Endothelial cell of umbilical vein (primary cell): ENCODE measurements at regions not wholly inside any gene's neighbourhood (a gene's known extent, or its start where the extent isn't known, plus 50 kb on each side); places are given as distances from the start of the nearest gene placed in this dataset.

ENCODE experiments used
- BruUV-seq: library from RNA; stranded (reverse); fragments of 400-500 nt; replicated peaks from 2 replicates; lab custom pipeline; 2021; lab: Mats Ljungman, UMichigan
- CTCF ChIA-PET: fragments of 300-600, 350-600 bp; sonication (Branson Sonifier 250); formaldehyde crosslinking; loops from one replicate; lab custom pipeline; 2021; ENCODE audit warnings: antibody characterized with exemption, inconsistent platforms; lab: Charles Lee
- POLR2A ChIA-PET: fragments of 300-600, 350-600 bp; sonication (Branson Sonifier 250); formaldehyde crosslinking; loops from one replicate; lab custom pipeline; 2021; ENCODE audit warnings: antibody characterized with exemption, inconsistent platforms; lab: Charles Lee
- DNase-seq: peaks from one replicate; pipeline ENCODE4 v3.0.0-alpha.2; 2011; ENCODE audit warnings: low read depth, low spot score
- FAIRE-seq: peaks from 2 replicates; lab custom pipeline; 2011; peaks lifted over from hg19 to GRCh38; lab: Jason Lieb, UNC
- H2AFZ ChIP-seq: 2 replicates; pipeline ENCODE4 v1.6.0; 2012; ENCODE audit warnings: low read depth, low read length, control low read depth, inconsistent platforms
- H3K27ac ChIP-seq: 2 replicates; pipeline ENCODE4 v1.5.1; 2011; ENCODE audit warnings: low read depth, mild to moderate bottlenecking, control low read depth, low read length, moderate library complexity; ENCODE audit not compliant: insufficient read depth
- H3K27me3 ChIP-seq, 2 experiments: 2 replicates each; pipeline versions ENCODE4 v1.6.0 to v1.6.1; 2011; ENCODE audit warnings: low read length in 2 of 2, mixed read lengths in 1 of 2; ENCODE audit not compliant: control insufficient read depth in 2 of 2, insufficient read depth in 2 of 2
- H3K36me3 ChIP-seq, 2 experiments: 2 replicates in 1 of 2; 3 replicates in 1 of 2; pipeline ENCODE4 v1.5.1; 2011; ENCODE audit warnings: low read length in 2 of 2, mild to moderate bottlenecking in 1 of 2, moderate library complexity in 1 of 2; ENCODE audit not compliant: control insufficient read depth in 2 of 2, insufficient read depth in 2 of 2; ENCODE audit errors: extremely low read depth in 1 of 2
- H3K4me1 ChIP-seq: 3 replicates; pipeline ENCODE4 v1.5.1; 2011; ENCODE audit warnings: mild to moderate bottlenecking, low read length; ENCODE audit not compliant: control insufficient read depth, insufficient read depth; ENCODE audit errors: extremely low read depth
- H3K4me2 ChIP-seq: 2 replicates; pipeline ENCODE4 v1.6.1; 2011; ENCODE audit warnings: low read length, control low read depth, mixed read lengths; ENCODE audit not compliant: insufficient read depth
- H3K4me3 ChIP-seq, 3 experiments: fragments of 200-600 bp in 1 of 3; sonication (generic), shearing (Covaris generic) in 1 of 3; replicated peaks in 1 of 3; 2 replicates each; pipeline ENCODE4 v1.5.1; 2011 to 2016; ENCODE audit warnings: control low read depth in 3 of 3, low read length in 3 of 3, mild to moderate bottlenecking in 2 of 3, inconsistent platforms in 1 of 3, low read depth in 1 of 3, moderate library complexity in 1 of 3; ENCODE audit not compliant: insufficient read depth in 1 of 3
- H3K79me2 ChIP-seq: 2 replicates; pipeline ENCODE4 v1.6.0; 2012; ENCODE audit warnings: low read length, inconsistent platforms; ENCODE audit not compliant: control insufficient read depth, insufficient read depth
- H3K9ac ChIP-seq: replicated peaks from 2 replicates; pipeline ENCODE3; 2011; ENCODE audit warnings: low read length, control low read depth; ENCODE audit not compliant: insufficient read depth; ENCODE audit errors: extremely low read depth
- H3K9me1 ChIP-seq: replicated peaks from 3 replicates; pipeline ENCODE4 v1.6.0; 2011; ENCODE audit warnings: mild to moderate bottlenecking, low read length; ENCODE audit not compliant: control insufficient read depth, insufficient read depth; ENCODE audit errors: extremely low read depth
- H3K9me3 ChIP-seq: replicated peaks from 2 replicates; pipeline ENCODE4 v1.5.1; 2012; ENCODE audit warnings: low read length, inconsistent platforms; ENCODE audit not compliant: control insufficient read depth, insufficient read depth
- H4K20me1 ChIP-seq: replicated peaks from 2 replicates; pipeline ENCODE3; 2011; ENCODE audit warnings: mild to moderate bottlenecking, low read length; ENCODE audit not compliant: control insufficient read depth, insufficient read depth; ENCODE audit errors: extremely low read depth
- CTCF ChIP-seq, 2 donors: IDR thresholded peaks; 1 replicate in 1 of 2; 2 replicates in 1 of 2; pipeline ENCODE4 v1.5.1; 2011; ENCODE audit warnings: low read length in 2 of 2, mild to moderate bottlenecking in 2 of 2, moderate library complexity in 2 of 2, control low read depth in 1 of 2, inconsistent platforms in 1 of 2, low read depth in 1 of 2; ENCODE audit not compliant: insufficient read depth in 1 of 2; ENCODE audit errors: extremely low read depth in 1 of 2
- EZH2 ChIP-seq: IDR thresholded peaks from 2 replicates; pipeline ENCODE4 v1.6.1; 2012; ENCODE audit warnings: borderline replicate concordance, low read depth, mild to moderate bottlenecking, moderate library complexity, low read length, inconsistent platforms; ENCODE audit not compliant: severe bottlenecking
- FOS ChIP-seq: IDR thresholded peaks from 2 replicates; pipeline ENCODE4 v1.6.1; 2011; ENCODE audit warnings: mild to moderate bottlenecking, low read length, moderate library complexity, borderline replicate concordance; ENCODE audit not compliant: insufficient read depth
- GATA2 ChIP-seq: IDR thresholded peaks from 2 replicates; pipeline ENCODE4 v1.7.0; 2011; ENCODE audit warnings: low read depth, mild to moderate bottlenecking, moderate library complexity, mixed read lengths, low read length; ENCODE audit not compliant: insufficient read length, insufficient read depth
- JUN ChIP-seq: IDR thresholded peaks from 2 replicates; pipeline ENCODE4 v1.6.1; 2011; ENCODE audit warnings: borderline replicate concordance, low read depth; ENCODE audit not compliant: insufficient read length, insufficient read depth
- MAX ChIP-seq: IDR thresholded peaks from 2 replicates; pipeline ENCODE4 v1.6.1; 2011; ENCODE audit not compliant: insufficient read depth, insufficient read length
- MYC ChIP-seq: IDR thresholded peaks from one replicate; pipeline ENCODE4 v1.6.1; 2011; ENCODE audit warnings: mild to moderate bottlenecking, low read depth, low read length
- POLR2A ChIP-seq: IDR thresholded peaks from 2 replicates; pipeline ENCODE4 v1.6.1; 2012; ENCODE audit warnings: low read depth, mild to moderate bottlenecking, control low read depth, low read length
- POLR2AphosphoS5 ChIP-seq: IDR thresholded peaks from 2 replicates; pipeline ENCODE4 v1.6.1; 2012; ENCODE audit warnings: low read depth, mild to moderate bottlenecking, control low read depth, low read length, moderate library complexity; ENCODE audit not compliant: insufficient read depth
- dilution Hi-C: fragments of 300-500 bp; cut with MboI; formaldehyde crosslinking; loops from one replicate; pipeline ENCODE4 v1.15.0; 2019; ENCODE audit warnings: low sequenced_read_pairs; ENCODE audit not compliant: extremely low pct_ligation_motif_present
- intact Hi-C: fragments of 100-400 bp; cut with micrococcal nuclease; formaldehyde crosslinking; loops from one replicate; pipeline ENCODE4 v1.10.0; 2022

GRCh38 chr6:80667006-80667405, 560.5 kb downstream of the BCKDHB start:
- dilution Hi-C loops (no loop called here), intact Hi-C loops (no loop called here)
- CTCF ChIA-PET = interaction anchor here (1.1 to 1.2 kb wide), 2 partner anchors 61 kb away, joined by 4 to 5 read pairs; no protein-coding TSS in a partner anchor
- Histone ChIP-seq H4K20me1 (no peaks in the 10 kb centered on the region), H3K4me2 (no peak overlapping the region), H2AFZ (no peak overlapping the region), H3K79me2 (no peaks in the 10 kb centered on the region), H3K27me3 (no peaks in the 10 kb centered on the region), H3K27ac (no peak overlapping the region), H3K9ac (no peak overlapping the region), H3K36me3 (no peaks in the 10 kb centered on the region), H3K4me1 (no peaks in the 10 kb centered on the region), H3K9me3 (no peaks in the 10 kb centered on the region), H3K9me1 (no peaks in the 10 kb centered on the region), H3K4me3 (no peak overlapping the region)
- POLR2A ChIA-PET = no interaction called here
- no TSS peak for BruUV-seq
- DNase-seq (no peak), FAIRE-seq (no peak)
- TF ChIP-seq POLR2A (no peak), MAX (no peak), JUN (no peak), MYC (no peak), GATA2 (no peak), EZH2 (no peak), FOS (no peak)

GRCh38 chr6:80658926-80659325, 552.5 kb downstream of the BCKDHB start:
- no peaks in the 10 kb centered on the region for H3K27me3 ChIP-seq
- no peak overlapping the region for H3K9ac ChIP-seq
- H4K20me1 ChIP-seq = no peaks in the 10 kb centered on the region
- TF ChIP-seq JUN = no peak
- no peak for TF ChIP-seq EZH2
- TF ChIP-seq POLR2AphosphoS5 = no peak
- no peak for TF ChIP-seq MAX
- no peak for TF ChIP-seq FOS
- no peak for TF ChIP-seq MYC
- no peak for TF ChIP-seq GATA2
- no peak for TF ChIP-seq POLR2A
- TF ChIP-seq CTCF (IDR thresholded peaks at IDR 0.05; ENCODE audit: extremely low read depth in 1 of 2, insufficient read depth in 1 of 2, low read depth in 1 of 2, low read length in 2 of 2) = no peak
- dilution Hi-C loops = no loop called here
- H3K27ac ChIP-seq = no peak overlapping the region
- FAIRE-seq (no peak), DNase-seq (no peak)
- H2AFZ ChIP-seq = no peak overlapping the region
- CTCF ChIA-PET = no interaction called here
- POLR2A ChIA-PET = no interaction called here
- H3K4me3 ChIP-seq = no peak overlapping the region
- intact Hi-C loops = no loop called here
- no peaks in the 10 kb centered on the region for H3K9me1 ChIP-seq
- no peaks in the 10 kb centered on the region for H3K4me1 ChIP-seq
- H3K9me3 ChIP-seq = no peaks in the 10 kb centered on the region
- H3K79me2 ChIP-seq = no peaks in the 10 kb centered on the region
- no peak overlapping the region for H3K4me2 ChIP-seq
- H3K36me3 ChIP-seq = no peaks in the 10 kb centered on the region
- BruUV-seq = no TSS peak
